GM12878 (cell line): ENCODE measurements at regions not wholly inside any gene's neighbourhood (a gene's known extent, or its start where the extent isn't known, plus 50 kb on each side); places are given as distances from the start of the nearest gene placed in this dataset.

ENCODE experiments used
- ATAC-seq: fragments of 200-7000 bp; cut with Tn5 transposase; 3 replicates; pipeline ENCODE4 v1.9.1; 2020; ENCODE audit warnings: mild to moderate bottlenecking, moderate library complexity
- BruUV-seq: library from RNA; stranded (reverse); fragments of 400-500 nt; replicated peaks from 2 replicates; lab custom pipeline; 2021; lab: Mats Ljungman, UMichigan
- CTCF ChIA-PET: fragments of 300-600 bp; sonication (Branson Sonifier 250); formaldehyde crosslinking; extraction: SDS; loops from one replicate; lab custom pipeline; 2021; ENCODE audit warnings: inconsistent platforms; lab: Yijun Ruan, JAX
- POLR2A ChIA-PET: fragments of 350-600 bp; formaldehyde crosslinking; extraction: SDS; loops from one replicate; lab custom pipeline; 2021; ENCODE audit warnings: inconsistent platforms; lab: Charles Lee
- RAD21 ChIA-PET: fragments of 300-600 bp; sonication (Branson Sonifier 250); formaldehyde crosslinking; loops from one replicate; lab custom pipeline; 2023; ENCODE audit warnings: antibody characterized with exemption; ENCODE audit not compliant: unreplicated experiment; lab: Charles Lee
- SMC1A ChIA-PET: fragments of 300-600 bp; sonication (Branson Sonifier 250); formaldehyde crosslinking; loops from one replicate; lab custom pipeline; 2023; ENCODE audit not compliant: unreplicated experiment, uncharacterized antibody; lab: Charles Lee
- DNase-seq: peaks from one replicate; pipeline ENCODE4 v3.0.0-alpha.2; 2011; ENCODE audit warnings: low read depth, low spot score
- FAIRE-seq: peaks from 3 replicates; lab custom pipeline; 2011; peaks lifted over from hg19 to GRCh38; lab: Jason Lieb, UNC
- H2AFZ ChIP-seq: 2 replicates; pipeline ENCODE4 v1.6.0; 2011; ENCODE audit warnings: low read depth, low read length, control low read depth; ENCODE audit not compliant: control insufficient read depth
- H3K27ac ChIP-seq: 2 replicates; pipeline ENCODE4 v1.5.1; 2011; ENCODE audit warnings: control low read depth; ENCODE audit not compliant: control insufficient read depth, insufficient read depth
- H3K27me3 ChIP-seq, 2 experiments: replicated peaks in 1 of 2; 2 replicates each; pipeline versions ENCODE4 v1.6.0 to v1.6.1; 2011; ENCODE audit warnings: low read length in 1 of 2; ENCODE audit not compliant: control insufficient read depth in 2 of 2, insufficient read depth in 2 of 2
- H3K36me3 ChIP-seq, 2 experiments: 2 replicates each; pipeline ENCODE4 v1.5.1; 2011; ENCODE audit warnings: low read length in 1 of 2; ENCODE audit not compliant: control insufficient read depth in 2 of 2, insufficient read depth in 2 of 2
- H3K4me1 ChIP-seq: 2 replicates; pipeline ENCODE4 v1.6.1; 2011; ENCODE audit warnings: mild to moderate bottlenecking, low read length, moderate library complexity, mixed read lengths; ENCODE audit not compliant: control insufficient read depth, insufficient read depth
- H3K4me2 ChIP-seq: 2 replicates; pipeline ENCODE4 v1.6.0; 2011; ENCODE audit warnings: control low read depth; ENCODE audit not compliant: control insufficient read depth, insufficient read depth
- H3K4me3 ChIP-seq: fragments of 200-600 bp; sonication (generic); 2 replicates; pipeline ENCODE4 v1.5.1; 2016
- H3K79me2 ChIP-seq: 2 replicates; pipeline ENCODE4 v1.6.0; 2011; ENCODE audit warnings: low read length; ENCODE audit not compliant: control insufficient read depth, insufficient read depth
- H3K9ac ChIP-seq: 2 replicates; pipeline ENCODE4 v1.8.0; 2011; ENCODE audit warnings: low read length, control low read depth, mixed read lengths; ENCODE audit not compliant: control insufficient read depth, insufficient read depth
- H3K9me3 ChIP-seq: replicated peaks from 3 replicates; pipeline ENCODE4 v1.5.1; 2011; ENCODE audit warnings: mild to moderate bottlenecking, low read length; ENCODE audit not compliant: control insufficient read depth, insufficient read depth
- H4K20me1 ChIP-seq: 2 replicates; pipeline ENCODE4 v1.6.0; 2011; ENCODE audit not compliant: control insufficient read depth, insufficient read depth
- BCL11A ChIP-seq: IDR thresholded peaks from 2 replicates; pipeline ENCODE4 v1.6.1; 2011; ENCODE audit warnings: low read depth, low read length
- CHD1 ChIP-seq: IDR thresholded peaks from 2 replicates; pipeline ENCODE4 v1.6.1; 2012; ENCODE audit warnings: low read depth, low read length, improper control_type of control experiment
- EZH2 ChIP-seq: IDR thresholded peaks from 2 replicates; pipeline ENCODE4 v1.6.1; 2012; ENCODE audit warnings: low read depth, mild to moderate bottlenecking, control low read depth, inconsistent platforms, low read length, borderline replicate concordance; ENCODE audit not compliant: control insufficient read depth
- JUNB ChIP-seq: IDR thresholded peaks from 2 replicates; pipeline ENCODE4 v1.6.1; 2016; ENCODE audit warnings: antibody characterized with exemption, mild to moderate bottlenecking
- MEF2A ChIP-seq: IDR thresholded peaks from 2 replicates; pipeline ENCODE4 v1.6.1; 2011; ENCODE audit warnings: low read depth, mild to moderate bottlenecking, low read length, moderate library complexity; ENCODE audit not compliant: insufficient read depth
- NR2F1 ChIP-seq: fragments of 450-650 bp; conservative IDR thresholded peaks from 2 replicates; pipeline ENCODE4 v1.6.1; 2017; ENCODE audit warnings: mild to moderate bottlenecking
- PAX5 ChIP-seq: IDR thresholded peaks from 2 replicates; pipeline ENCODE4 v1.6.1; 2011; ENCODE audit warnings: low read depth, low read length, borderline replicate concordance
- RFX5 ChIP-seq: IDR thresholded peaks from 2 replicates; pipeline ENCODE4 v1.6.1; 2011; ENCODE audit warnings: low read depth, low read length, improper control_type of control experiment
- SMAD1 ChIP-seq: fragments of 450-650 bp; IDR thresholded peaks from 2 replicates; pipeline ENCODE4 v1.6.1; 2018; ENCODE audit warnings: mild to moderate bottlenecking, low read depth; ENCODE audit not compliant: partially characterized antibody
- STAT3 ChIP-seq: IDR thresholded peaks from 2 replicates; pipeline ENCODE4 v1.6.1; 2011; ENCODE audit warnings: low read depth, low read length, improper control_type of control experiment
- WRNIP1 ChIP-seq: IDR thresholded peaks from 2 replicates; pipeline ENCODE4 v1.6.1; 2011; ENCODE audit warnings: low read depth, low read length, improper control_type of control experiment, borderline replicate concordance
- YY1 ChIP-seq: IDR thresholded peaks from 2 replicates; pipeline ENCODE4 v1.6.1; 2011; ENCODE audit warnings: low read depth, mild to moderate bottlenecking, low read length
- ZNF274 ChIP-seq: IDR thresholded peaks from one replicate; pipeline ENCODE4 v1.8.0; 2011; ENCODE audit not compliant: insufficient read length, insufficient read depth
- ZNF384 ChIP-seq: IDR thresholded peaks from 2 replicates; pipeline ENCODE4 v1.6.1; 2012; ENCODE audit warnings: low read depth, mild to moderate bottlenecking, low read length, improper control_type of control experiment, borderline replicate concordance
- WGBS: methylation state at CpG from one replicate; pipeline ENCODE4 v1.1.6; 2016; ENCODE audit warnings: low lambda C conversion rate; ENCODE audit not compliant: insufficient replicate concordance, insufficient coverage; ENCODE audit errors: missing lambda C conversion rate; 5-methylcytosine and 5-hydroxymethylcytosine counted together
- in situ Hi-C: fragments of 300-500 bp; cut with MboI; formaldehyde crosslinking; loops from 9 replicates; pipeline ENCODE4 v1.14.3; 2018; ENCODE audit warnings: mixed read lengths
- intact Hi-C: fragments of 100-400 bp; cut with micrococcal nuclease; formaldehyde crosslinking; loops from one replicate; pipeline ENCODE4 v1.14.2; 2022; ENCODE audit not compliant: unreplicated experiment
- TF ChIP-seq, protein P1 (sequence below): IDR thresholded peaks from 2 replicates; pipeline ENCODE4 v1.6.1; 2012; ENCODE audit warnings: low read depth, low read length, improper control_type of control experiment

DNA sequence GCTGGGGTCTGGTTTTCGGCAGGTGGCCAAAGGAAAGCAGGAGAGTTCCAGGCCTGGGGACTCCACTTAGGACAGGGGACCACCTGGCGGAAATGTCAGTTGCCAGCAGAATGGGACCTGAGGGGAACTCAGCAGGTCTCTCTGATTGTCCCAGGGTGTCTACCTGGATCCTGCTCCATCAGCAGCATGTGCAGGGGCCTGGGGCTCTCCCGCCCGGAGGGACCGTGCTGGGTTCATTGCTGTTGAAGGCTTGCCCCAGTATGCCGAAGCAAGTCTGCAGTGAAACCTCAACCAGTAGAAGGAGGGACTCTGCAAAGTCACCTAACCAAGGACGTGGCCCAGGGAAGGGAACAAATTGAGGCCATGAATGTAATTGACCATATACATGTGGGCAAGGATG lies 506.5 kb upstream of the MKI67 start:
- no TSS peak for BruUV-seq

More for the DNA sequence above, 506.5 kb upstream of the MKI67 start:
- H3K4me3 ChIP-seq = no peak overlapping the region
- RAD21 ChIA-PET = no interaction called here
- in situ Hi-C loops = no loop called here
- TF ChIP-seq WRNIP1 = no peak
- no peak for TF ChIP-seq STAT3
- TF ChIP-seq ZNF384 = no peak
- TF ChIP-seq PAX5 = no peak
- TF ChIP-seq RFX5 = no peak
- TF ChIP-seq BCL11A = no peak
- TF ChIP-seq, protein P1, sequence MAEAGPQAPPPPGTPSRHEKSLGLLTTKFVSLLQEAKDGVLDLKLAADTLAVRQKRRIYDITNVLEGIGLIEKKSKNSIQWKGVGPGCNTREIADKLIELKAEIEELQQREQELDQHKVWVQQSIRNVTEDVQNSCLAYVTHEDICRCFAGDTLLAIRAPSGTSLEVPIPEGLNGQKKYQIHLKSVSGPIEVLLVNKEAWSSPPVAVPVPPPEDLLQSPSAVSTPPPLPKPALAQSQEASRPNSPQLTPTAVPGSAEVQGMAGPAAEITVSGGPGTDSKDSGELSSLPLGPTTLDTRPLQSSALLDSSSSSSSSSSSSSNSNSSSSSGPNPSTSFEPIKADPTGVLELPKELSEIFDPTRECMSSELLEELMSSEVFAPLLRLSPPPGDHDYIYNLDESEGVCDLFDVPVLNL = no peak
- no peak for TF ChIP-seq EZH2
- TF ChIP-seq JUNB = no peak
- no peak for TF ChIP-seq MEF2A
- TF ChIP-seq YY1 = no peak
- TF ChIP-seq NR2F1 = no peak
- TF ChIP-seq ZNF274 = no peak
- no peak for TF ChIP-seq SMAD1
- TF ChIP-seq CHD1 = no peak
- TF ChIP-seq, all 136 proteins: peak for 0
- H3K36me3 ChIP-seq = no peaks in the 10 kb centered on the region
- no peak for DNase-seq
- no peaks in the 10 kb centered on the region for H3K79me2 ChIP-seq
- H3K9ac ChIP-seq = no peak overlapping the region
- FAIRE-seq = no peak
- H3K9me3 ChIP-seq = no peaks in the 10 kb centered on the region
- peaks cover 0 to 1% of the 10 kb centered on the region in 2 experiments; a peak in 1 of 4 replicates for H3K27me3 ChIP-seq
- intact Hi-C loops = loop anchor here (5.0 kb wide), 1 partner anchor 230 kb away; no protein-coding TSS in a partner anchor
- no peak overlapping the region for H2AFZ ChIP-seq
- SMC1A ChIA-PET = no interaction called here
- H3K4me1 ChIP-seq = no peaks in the 10 kb centered on the region
- 48% methylated on average over 7 of the region's 7 CpGs for WGBS
- no peak overlapping the region for H3K4me2 ChIP-seq
- H3K27ac ChIP-seq = no peak overlapping the region
- ATAC-seq = no peak
- POLR2A ChIA-PET = no interaction called here
- CTCF ChIA-PET = no interaction called here
- no peaks in the 10 kb centered on the region for H4K20me1 ChIP-seq
